ENCODE measurements at regions not wholly inside any gene's neighbourhood (a gene's known extent, or its start where the extent isn't known, plus 50 kb on each side); places are given as distances from the start of the nearest gene placed in this dataset.

DNA sequence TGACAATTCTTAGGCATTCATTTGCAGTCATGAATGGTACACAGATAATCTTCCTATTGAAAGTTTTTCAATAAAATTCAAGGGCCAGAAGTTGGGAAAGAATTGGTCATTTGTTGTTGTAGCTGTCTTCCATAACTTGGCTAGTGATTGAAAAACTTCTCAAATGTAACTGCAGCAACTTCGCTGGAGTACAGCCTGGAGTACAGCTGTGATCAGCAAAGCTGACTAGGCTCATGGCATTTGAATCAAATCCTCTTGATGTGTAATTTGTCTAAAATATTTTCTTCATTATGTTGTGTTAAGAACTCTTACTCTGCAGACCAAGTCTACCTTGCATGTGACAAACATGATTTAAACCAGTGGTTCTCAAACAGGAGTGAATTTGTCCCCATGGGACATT is 226.5 kb upstream of the STEAP1 start:
- Mint-ChIP-seq H3K36me3 (ENCODE audit: low read depth) (no peaks in the 10 kb centered on the region), H3K4me1 (peaks cover 2% of the 10 kb centered on the region; the same call in 1 of the 3 replicates), H3K27me3 (ENCODE audit: insufficient read depth, low read depth, poor library complexity) (peaks cover 4% of the 10 kb centered on the region), H3K9me3 (no peaks in the 10 kb centered on the region), H3K27ac (no peak overlapping the region), H3K4me3 (no peak overlapping the region)
- no peak for DNase-seq (ENCODE audit: low spot score)
- H2AFZ ChIP-seq, result no peak overlapping the region
- no peaks in the 10 kb centered on the region for H3K36me3 ChIP-seq (ENCODE audit: insufficient read depth)
- no peak overlapping the region for H3K4me3 ChIP-seq
- no peak for ATAC-seq
- no peaks in the 10 kb centered on the region for H3F3A ChIP-seq (replicated peaks; ENCODE audit: low read depth)
- H3K4me1 ChIP-seq (ENCODE audit: insufficient read depth), result no peaks in the 10 kb centered on the region
- no peaks in the 10 kb centered on the region for H3K79me2 ChIP-seq (replicated peaks; ENCODE audit: insufficient read depth)
- no peak overlapping the region for H3K27ac ChIP-seq (ENCODE audit: low read depth)
- no peaks in the 10 kb centered on the region for H4K20me1 ChIP-seq (replicated peaks; ENCODE audit: insufficient read depth)
- H3K27me3 ChIP-seq (ENCODE audit: insufficient read depth), result no peaks in the 10 kb centered on the region
- TF ChIP-seq EZH2phosphoT487 (IDR thresholded peaks at IDR 0.05; ENCODE audit: unreplicated experiment) (no peak), ZNF114 (CRISPR knock-in tag; IDR thresholded peaks at IDR 0.05) (no peak), NANOG (IDR thresholded peaks at IDR 0.05; ENCODE audit: borderline replicate concordance) (no peak), EZH2 (IDR thresholded peaks at IDR 0.05; ENCODE audit: low read depth, unreplicated experiment) (no peak), ZNF331 (CRISPR knock-in tag; IDR thresholded peaks at IDR 0.05; ENCODE audit: low read depth) (no peak), POLR2AphosphoS5 (IDR thresholded peaks at IDR 0.05; ENCODE audit: low read depth) (no peak), JUNB (IDR thresholded peaks at IDR 0.05; ENCODE audit: unreplicated experiment) (no peak), STAT1 (IDR thresholded peaks at IDR 0.05; ENCODE audit: unreplicated experiment) (no peak), CREB1 (CRISPR knock-in tag; IDR thresholded peaks at IDR 0.05; ENCODE audit: low read depth) (no peak)
- TF ChIP-seq, protein P1, sequence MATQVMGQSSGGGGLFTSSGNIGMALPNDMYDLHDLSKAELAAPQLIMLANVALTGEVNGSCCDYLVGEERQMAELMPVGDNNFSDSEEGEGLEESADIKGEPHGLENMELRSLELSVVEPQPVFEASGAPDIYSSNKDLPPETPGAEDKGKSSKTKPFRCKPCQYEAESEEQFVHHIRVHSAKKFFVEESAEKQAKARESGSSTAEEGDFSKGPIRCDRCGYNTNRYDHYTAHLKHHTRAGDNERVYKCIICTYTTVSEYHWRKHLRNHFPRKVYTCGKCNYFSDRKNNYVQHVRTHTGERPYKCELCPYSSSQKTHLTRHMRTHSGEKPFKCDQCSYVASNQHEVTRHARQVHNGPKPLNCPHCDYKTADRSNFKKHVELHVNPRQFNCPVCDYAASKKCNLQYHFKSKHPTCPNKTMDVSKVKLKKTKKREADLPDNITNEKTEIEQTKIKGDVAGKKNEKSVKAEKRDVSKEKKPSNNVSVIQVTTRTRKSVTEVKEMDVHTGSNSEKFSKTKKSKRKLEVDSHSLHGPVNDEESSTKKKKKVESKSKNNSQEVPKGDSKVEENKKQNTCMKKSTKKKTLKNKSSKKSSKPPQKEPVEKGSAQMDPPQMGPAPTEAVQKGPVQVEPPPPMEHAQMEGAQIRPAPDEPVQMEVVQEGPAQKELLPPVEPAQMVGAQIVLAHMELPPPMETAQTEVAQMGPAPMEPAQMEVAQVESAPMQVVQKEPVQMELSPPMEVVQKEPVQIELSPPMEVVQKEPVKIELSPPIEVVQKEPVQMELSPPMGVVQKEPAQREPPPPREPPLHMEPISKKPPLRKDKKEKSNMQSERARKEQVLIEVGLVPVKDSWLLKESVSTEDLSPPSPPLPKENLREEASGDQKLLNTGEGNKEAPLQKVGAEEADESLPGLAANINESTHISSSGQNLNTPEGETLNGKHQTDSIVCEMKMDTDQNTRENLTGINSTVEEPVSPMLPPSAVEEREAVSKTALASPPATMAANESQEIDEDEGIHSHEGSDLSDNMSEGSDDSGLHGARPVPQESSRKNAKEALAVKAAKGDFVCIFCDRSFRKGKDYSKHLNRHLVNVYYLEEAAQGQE (IDR thresholded peaks at IDR 0.05; ENCODE audit: unreplicated experiment), result no peak
- TF ChIP-seq, protein P2, sequence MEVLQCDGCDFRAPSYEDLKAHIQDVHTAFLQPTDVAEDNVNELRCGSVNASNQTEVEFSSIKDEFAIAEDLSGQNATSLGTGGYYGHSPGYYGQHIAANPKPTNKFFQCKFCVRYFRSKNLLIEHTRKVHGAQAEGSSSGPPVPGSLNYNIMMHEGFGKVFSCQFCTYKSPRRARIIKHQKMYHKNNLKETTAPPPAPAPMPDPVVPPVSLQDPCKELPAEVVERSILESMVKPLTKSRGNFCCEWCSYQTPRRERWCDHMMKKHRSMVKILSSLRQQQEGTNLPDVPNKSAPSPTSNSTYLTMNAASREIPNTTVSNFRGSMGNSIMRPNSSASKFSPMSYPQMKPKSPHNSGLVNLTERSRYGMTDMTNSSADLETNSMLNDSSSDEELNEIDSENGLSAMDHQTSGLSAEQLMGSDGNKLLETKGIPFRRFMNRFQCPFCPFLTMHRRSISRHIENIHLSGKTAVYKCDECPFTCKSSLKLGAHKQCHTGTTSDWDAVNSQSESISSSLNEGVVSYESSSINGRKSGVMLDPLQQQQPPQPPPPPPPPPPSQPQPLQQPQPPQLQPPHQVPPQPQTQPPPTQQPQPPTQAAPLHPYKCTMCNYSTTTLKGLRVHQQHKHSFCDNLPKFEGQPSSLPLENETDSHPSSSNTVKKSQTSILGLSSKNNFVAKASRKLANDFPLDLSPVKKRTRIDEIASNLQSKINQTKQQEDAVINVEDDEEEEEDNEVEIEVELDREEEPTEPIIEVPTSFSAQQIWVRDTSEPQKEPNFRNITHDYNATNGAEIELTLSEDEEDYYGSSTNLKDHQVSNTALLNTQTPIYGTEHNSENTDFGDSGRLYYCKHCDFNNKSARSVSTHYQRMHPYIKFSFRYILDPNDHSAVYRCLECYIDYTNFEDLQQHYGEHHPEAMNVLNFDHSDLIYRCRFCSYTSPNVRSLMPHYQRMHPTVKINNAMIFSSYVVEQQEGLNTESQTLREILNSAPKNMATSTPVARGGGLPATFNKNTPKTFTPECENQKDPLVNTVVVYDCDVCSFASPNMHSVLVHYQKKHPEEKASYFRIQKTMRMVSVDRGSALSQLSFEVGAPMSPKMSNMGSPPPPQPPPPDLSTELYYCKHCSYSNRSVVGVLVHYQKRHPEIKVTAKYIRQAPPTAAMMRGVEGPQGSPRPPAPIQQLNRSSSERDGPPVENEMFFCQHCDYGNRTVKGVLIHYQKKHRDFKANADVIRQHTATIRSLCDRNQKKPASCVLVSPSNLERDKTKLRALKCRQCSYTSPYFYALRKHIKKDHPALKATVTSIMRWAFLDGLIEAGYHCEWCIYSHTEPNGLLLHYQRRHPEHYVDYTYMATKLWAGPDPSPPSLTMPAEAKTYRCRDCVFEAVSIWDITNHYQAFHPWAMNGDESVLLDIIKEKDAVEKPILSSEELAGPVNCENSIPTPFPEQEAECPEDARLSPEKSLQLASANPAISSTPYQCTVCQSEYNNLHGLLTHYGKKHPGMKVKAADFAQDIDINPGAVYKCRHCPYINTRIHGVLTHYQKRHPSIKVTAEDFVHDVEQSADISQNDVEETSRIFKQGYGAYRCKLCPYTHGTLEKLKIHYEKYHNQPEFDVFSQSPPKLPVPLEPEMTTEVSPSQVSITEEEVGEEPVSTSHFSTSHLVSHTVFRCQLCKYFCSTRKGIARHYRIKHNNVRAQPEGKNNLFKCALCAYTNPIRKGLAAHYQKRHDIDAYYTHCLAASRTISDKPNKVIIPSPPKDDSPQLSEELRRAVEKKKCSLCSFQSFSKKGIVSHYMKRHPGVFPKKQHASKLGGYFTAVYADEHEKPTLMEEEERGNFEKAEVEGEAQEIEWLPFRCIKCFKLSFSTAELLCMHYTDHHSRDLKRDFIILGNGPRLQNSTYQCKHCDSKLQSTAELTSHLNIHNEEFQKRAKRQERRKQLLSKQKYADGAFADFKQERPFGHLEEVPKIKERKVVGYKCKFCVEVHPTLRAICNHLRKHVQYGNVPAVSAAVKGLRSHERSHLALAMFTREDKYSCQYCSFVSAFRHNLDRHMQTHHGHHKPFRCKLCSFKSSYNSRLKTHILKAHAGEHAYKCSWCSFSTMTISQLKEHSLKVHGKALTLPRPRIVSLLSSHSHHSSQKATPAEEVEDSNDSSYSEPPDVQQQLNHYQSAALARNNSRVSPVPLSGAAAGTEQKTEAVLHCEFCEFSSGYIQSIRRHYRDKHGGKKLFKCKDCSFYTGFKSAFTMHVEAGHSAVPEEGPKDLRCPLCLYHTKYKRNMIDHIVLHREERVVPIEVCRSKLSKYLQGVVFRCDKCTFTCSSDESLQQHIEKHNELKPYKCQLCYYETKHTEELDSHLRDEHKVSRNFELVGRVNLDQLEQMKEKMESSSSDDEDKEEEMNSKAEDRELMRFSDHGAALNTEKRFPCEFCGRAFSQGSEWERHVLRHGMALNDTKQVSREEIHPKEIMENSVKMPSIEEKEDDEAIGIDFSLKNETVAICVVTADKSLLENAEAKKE (CRISPR knock-in tag; IDR thresholded peaks at IDR 0.05), result no peak
- TF ChIP-seq, protein P3, sequence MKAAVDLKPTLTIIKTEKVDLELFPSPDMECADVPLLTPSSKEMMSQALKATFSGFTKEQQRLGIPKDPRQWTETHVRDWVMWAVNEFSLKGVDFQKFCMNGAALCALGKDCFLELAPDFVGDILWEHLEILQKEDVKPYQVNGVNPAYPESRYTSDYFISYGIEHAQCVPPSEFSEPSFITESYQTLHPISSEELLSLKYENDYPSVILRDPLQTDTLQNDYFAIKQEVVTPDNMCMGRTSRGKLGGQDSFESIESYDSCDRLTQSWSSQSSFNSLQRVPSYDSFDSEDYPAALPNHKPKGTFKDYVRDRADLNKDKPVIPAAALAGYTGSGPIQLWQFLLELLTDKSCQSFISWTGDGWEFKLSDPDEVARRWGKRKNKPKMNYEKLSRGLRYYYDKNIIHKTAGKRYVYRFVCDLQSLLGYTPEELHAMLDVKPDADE (IDR thresholded peaks at IDR 0.05), result no peak
- TF ChIP-seq, protein P4, sequence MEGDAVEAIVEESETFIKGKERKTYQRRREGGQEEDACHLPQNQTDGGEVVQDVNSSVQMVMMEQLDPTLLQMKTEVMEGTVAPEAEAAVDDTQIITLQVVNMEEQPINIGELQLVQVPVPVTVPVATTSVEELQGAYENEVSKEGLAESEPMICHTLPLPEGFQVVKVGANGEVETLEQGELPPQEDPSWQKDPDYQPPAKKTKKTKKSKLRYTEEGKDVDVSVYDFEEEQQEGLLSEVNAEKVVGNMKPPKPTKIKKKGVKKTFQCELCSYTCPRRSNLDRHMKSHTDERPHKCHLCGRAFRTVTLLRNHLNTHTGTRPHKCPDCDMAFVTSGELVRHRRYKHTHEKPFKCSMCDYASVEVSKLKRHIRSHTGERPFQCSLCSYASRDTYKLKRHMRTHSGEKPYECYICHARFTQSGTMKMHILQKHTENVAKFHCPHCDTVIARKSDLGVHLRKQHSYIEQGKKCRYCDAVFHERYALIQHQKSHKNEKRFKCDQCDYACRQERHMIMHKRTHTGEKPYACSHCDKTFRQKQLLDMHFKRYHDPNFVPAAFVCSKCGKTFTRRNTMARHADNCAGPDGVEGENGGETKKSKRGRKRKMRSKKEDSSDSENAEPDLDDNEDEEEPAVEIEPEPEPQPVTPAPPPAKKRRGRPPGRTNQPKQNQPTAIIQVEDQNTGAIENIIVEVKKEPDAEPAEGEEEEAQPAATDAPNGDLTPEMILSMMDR (conservative IDR thresholded peaks at IDR 0.05; ENCODE audit: low read depth in 2 of 2), result no peak
- H3K4me2 ChIP-seq, result no peak overlapping the region
- H3K9me2 ChIP-seq (ENCODE audit: insufficient read depth), result no peaks in the 10 kb centered on the region
